Activated CD4-positive, alpha-beta T cell treated with anti-CD3 and anti-CD28 coated beads for 24 hours (primary cell): ENCODE measurements at regions not wholly inside any gene's neighbourhood (a gene's known extent, or its start where the extent isn't known, plus 50 kb on each side); places are given as distances from the start of the nearest gene placed in this dataset.

Source experiments
- DNase-seq, 2 donors: peaks; one replicate each; pipeline ENCODE4 v3.0.0-alpha.2; 2020; ENCODE audit warnings: low read depth in 2 of 2

- no peak for DNase-seq
These were observed 256.2 kb upstream of the PITRM1 start for GRCh38 chr10:3428826-3429225.

GRCh38 chr10:3427950-3428354, 255.4 kb upstream of the PITRM1 start:
- DNase-seq = no peak

DNA sequence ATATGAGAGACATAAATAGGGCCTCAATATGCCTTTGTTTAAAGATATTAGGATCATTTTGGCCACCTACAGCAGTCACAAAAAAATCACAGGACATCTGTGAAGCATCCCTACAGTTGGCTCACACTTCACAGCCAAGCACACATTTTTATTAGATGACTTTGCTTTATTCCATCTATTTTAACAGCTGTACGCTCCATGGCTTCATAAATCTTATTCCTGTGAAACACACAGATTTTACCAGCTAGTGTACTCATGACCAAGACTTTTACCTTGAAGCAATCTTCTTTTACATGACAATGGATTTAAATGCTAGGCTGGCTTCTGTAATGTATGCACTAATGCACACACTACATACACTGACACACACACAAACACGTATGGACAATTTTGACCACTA, 254.8 kb upstream of the PITRM1 start:
- DNase-seq = no peak

DNA sequence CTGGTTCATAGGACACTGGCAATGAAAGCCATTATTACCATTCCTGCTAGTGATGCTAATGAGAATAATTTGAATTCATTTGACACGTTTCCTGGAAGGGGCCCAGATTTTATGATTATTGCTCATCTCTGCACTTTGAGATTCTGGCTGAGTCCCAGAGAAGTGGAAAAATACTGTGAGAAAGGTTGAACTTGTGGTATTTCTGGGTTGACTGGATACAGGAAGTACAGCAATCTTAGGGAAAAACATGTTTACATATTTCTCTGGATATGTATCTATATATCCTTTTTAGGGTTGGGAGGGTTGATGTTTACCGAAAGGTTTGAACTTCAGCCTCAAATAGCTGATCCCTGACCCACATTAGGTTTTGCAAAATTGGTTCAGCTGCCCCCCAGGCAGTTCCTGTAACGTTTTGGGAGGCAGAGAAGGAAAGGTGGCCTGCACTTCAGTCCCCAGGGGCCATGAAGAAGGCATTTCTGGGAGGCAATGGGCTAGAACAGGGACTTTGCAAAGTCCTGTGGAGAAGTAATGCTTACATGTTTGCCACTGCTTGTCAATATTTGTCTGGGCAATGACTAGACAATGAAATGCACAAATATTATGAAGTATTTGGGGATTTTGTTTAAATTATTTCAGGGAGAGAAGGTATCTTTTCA, 253.7 kb upstream of the PITRM1 start:
- DNase-seq = no peak

- DNase-seq = no peak
These were observed 253.1 kb upstream of the PITRM1 start for GRCh38 chr10:3425716-3426115.

DNA sequence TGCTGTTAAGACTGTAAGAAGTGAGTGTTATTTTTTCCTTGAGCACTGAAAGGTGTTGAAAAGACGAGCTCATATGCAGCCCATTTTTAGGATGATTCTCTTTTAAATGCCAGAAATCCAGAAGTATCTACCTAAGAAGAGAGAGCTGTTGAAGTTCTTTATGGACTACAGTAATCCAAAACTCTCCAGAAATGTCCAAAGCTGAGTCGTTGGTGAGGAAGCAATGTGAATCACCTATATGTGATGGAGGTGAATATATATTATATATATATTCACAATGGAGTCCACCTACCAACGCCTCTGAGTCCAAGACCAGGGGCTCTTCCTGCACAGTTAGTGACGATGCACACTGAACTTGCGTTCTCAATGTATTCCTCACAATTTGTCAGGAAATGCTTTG, 252.7 kb upstream of the PITRM1 start:
- DNase-seq = no peak

DNA sequence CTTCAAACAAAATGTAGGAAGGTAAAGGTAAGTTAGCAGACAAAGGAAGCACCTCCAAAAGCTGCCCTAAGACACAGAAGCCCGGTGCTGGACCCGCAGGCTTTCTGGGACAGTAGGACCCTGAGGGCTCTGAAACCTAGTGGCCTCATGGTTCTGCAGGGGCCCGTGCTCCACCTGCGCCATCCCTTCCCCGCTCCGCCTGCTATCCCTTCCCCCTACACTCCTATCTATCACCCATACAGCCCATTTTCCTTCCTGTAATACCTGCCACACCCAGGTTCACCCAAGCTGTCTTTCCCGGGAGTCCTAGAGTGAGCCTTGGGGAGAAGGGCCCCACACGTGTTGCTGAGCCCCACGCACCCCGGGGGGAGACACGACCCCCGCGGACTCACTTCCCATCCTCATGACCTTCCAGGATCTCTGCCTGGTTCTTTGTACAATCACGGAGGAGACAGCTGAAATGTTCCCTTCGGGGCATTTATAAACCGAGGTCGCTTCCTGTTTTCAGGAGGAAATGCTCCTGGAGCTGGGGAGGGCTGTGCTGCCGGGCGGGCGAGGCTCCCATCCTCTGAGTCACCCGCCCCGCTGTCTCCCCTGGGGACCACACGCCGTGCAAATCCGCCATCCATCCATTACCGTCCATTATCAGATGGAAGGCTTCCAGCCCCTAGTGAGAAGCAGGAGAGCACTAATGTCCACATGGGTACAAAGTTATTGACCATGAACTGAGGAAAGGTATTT, 251.7 kb upstream of the PITRM1 start:
- DNase-seq = no peak

- no peak for DNase-seq
These were observed 250.8 kb upstream of the PITRM1 start for GRCh38 chr10:3423384-3423783.

GRCh38 chr10:3422282-3422681, 249.7 kb upstream of the PITRM1 start:
- DNase-seq = no peak

GRCh38 chr10:3421537-3422257, 249.1 kb upstream of the PITRM1 start:
- DNase-seq = no peak

DNA sequence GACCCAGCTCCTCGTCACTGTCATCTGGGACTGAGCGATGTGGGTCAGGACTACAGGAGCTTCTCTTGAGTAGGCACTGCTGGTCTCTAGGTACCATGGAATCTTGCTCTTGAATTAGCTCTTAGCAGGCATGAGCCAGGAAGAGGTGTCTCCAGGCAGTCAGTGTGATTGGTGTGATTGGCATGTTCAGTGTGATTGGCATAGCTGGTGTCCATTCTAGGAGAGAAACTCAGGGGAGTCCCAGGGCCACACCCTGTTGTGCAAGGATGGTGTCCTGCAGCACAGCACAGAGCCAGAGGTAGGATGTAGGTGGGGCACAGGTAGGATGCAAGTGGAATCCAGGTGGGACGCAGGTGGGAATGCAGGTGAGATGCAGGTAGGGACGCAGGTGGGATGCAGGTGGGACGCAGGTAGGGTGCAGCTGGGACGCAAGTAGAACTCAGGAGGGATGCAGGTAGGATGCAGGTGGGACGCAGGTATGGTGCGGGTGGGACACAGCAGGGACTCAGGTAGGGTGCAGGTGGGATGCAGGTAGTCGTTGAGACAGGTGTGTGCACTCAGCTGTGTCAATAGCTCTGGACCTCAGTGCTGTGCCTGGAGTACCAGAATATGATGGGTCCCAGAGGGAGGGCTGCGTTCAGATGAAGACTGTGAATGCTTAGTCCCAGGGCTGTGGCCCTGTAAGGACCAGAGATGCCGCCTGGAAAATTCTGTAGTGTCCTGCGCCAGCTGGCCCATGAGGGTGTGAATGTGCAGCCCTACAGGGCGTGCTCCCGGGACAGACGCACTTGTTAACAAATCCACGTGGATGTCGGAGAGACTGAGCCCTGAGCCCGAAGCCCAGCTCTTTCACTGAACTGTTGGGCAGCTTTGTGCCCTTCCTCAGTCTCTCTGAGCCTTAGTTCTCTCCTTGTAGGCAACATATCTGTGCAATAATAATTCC, 248.2 kb upstream of the PITRM1 start:
- DNase-seq = no peak

- no peak for DNase-seq
These were observed 247.3 kb upstream of the PITRM1 start for GRCh38 chr10:3419719-3420495.

GRCh38 chr10:3418926-3419325, 246.3 kb upstream of the PITRM1 start:
- DNase-seq = no peak

DNA sequence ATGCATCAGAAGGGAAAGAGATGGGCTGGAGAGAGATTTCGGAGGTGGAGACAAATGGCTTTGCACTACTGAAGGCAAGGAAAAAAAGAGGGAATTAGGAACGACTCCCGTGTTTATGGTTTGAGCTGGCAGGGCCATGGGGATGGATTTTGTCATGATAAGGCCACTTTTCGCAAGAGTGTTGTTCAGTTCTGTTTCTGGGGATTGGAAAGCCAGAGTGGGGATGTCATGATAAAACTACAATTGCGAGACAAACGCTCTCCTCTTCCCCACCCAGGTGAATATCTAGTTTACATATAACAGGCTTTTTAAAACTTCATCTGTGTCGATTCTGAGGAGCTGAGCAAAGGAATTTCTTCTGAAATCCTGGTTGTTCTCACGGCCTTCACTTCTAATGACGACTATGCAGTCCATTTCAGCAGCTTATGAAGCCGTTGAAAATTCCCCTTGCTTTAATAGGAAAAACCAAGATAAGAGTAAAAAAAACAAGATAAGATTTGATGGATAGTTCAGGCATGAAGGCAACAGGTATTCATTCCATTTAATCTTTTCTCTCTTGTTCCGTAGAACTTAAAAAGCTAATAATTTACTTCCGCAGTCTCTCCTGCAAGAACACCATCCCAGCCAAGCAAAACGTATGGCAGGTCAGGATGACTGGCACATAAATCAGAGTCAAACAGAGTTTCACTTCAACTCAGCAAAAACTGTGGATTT, 245.6 kb upstream of the PITRM1 start:
- no peak for DNase-seq

DNA sequence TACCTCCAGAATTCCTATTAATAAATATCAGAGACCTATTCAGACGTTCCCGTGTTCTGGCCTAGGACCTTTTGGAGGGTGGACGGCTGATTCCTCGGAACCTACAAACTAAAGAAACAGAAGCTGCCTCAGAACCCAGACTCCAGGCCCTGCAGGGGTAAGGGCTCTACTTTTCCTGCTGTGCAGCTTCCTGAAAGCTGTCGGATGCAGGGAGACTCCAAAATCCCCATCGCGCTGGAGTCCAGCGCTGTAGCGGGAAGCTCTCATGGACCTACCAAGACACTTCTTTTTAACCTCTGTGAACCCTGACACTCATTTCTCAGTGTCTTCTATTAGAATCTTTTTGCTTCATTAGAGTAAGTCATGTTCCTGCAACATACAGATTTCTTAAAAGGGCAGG, 244.5 kb upstream of the PITRM1 start:
- DNase-seq = no peak

GRCh38 chr10:3415878-3416605, 243.5 kb upstream of the PITRM1 start:
- DNase-seq = no peak

DNA sequence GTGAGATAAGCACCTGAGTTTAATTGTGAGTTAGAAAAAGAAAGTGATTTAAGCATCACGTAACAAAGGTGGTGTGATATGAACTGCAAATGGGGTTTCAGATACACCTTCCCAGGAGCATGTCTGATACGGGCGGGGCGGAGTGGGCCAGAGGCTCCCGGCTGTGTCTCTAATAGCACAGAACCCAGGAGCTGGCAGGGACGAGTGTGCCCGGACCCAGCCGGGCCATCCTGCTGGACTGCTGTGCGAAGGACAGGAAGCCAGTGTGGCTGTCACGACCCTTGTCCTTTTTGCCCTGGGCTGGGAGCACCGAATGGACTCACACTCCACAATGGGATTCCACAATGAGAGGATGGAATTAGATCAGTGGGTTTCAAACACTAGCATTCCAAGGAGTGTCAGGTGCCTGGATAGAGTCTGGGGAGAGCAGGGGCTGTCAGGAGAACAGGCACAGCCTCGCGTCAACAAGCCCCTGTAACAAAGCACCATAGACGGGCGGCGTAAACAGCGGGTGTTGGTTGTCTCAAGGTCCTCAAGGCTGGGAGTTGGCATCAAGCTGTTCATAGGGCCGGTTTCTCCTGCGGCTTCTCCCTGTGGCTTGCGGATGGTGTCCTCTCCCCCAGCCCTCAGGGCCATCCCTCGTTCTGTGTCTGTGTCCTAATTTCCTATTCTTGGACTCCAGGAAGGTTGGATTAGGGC, 242.6 kb upstream of the PITRM1 start:
- no peak for DNase-seq

GRCh38 chr10:3414667-3415023, 242.1 kb upstream of the PITRM1 start:
- no peak for DNase-seq
